Activated T-helper 2 cell treated with anti-CD3 and anti-CD28 coated beads, Interferon-gamma antibody, Interleukin-2, Interleukin-4, amounts not matched to agents 10 μg/mL and 5 μg/mL and 100 μg/mL, durations not matched to agents 14 hours and 24 hours and 36 hours (primary cell): ENCODE measurements at regions not wholly inside any gene's neighbourhood (a gene's known extent, or its start where the extent isn't known, plus 50 kb on each side); places are given as distances from the start of the nearest gene placed in this dataset.

Experiments
- DNase-seq: peaks from one replicate; pipeline ENCODE4 v3.0.0; 2021; ENCODE audit warnings: low spot score
- H3K27ac Mint-ChIP-seq: one replicate; pipeline ENCODE4 v1.8.0; 2021; ENCODE audit warnings: mixed read lengths
- H3K27me3 Mint-ChIP-seq: one replicate; pipeline ENCODE4 v1.8.0; 2021; ENCODE audit warnings: low read depth, mixed read lengths
- H3K36me3 Mint-ChIP-seq: one replicate; pipeline ENCODE4 v1.8.0; 2021; ENCODE audit warnings: low read depth, mixed read lengths
- H3K4me1 Mint-ChIP-seq: one replicate; pipeline ENCODE4 v1.8.0; 2021; ENCODE audit warnings: low read depth, mixed read lengths
- H3K4me3 Mint-ChIP-seq: one replicate; pipeline ENCODE4 v1.8.0; 2021; ENCODE audit warnings: low read depth, mild to moderate bottlenecking, moderate library complexity, mixed read lengths
- H3K9me3 Mint-ChIP-seq: one replicate; pipeline ENCODE4 v1.8.0; 2021; ENCODE audit warnings: mixed read lengths
- intact Hi-C: fragments of 100-400 bp; cut with micrococcal nuclease; formaldehyde crosslinking; loops from one replicate; pipeline ENCODE4 v1.15.1; 2023

- intact Hi-C loops = no loop called here
- H3K4me3 Mint-ChIP-seq = no peak overlapping the region
- no peak for DNase-seq
Measured at GRCh38 chr11:69357458-69358397, 63.8 kb downstream of the MYEOV start.

GRCh38 chr11:69358398-69359020 is 64.6 kb downstream of the MYEOV start:
- peaks cover 2% of the 10 kb centered on the region for H3K27me3 Mint-ChIP-seq
- H3K4me3 Mint-ChIP-seq = no peak overlapping the region
- H3K27ac Mint-ChIP-seq = no peak overlapping the region
- DNase-seq = peak; percentile 4
- no peaks in the 10 kb centered on the region for H3K9me3 Mint-ChIP-seq
- no peaks in the 10 kb centered on the region for H3K36me3 Mint-ChIP-seq
- peaks cover 2% of the 10 kb centered on the region for H3K4me1 Mint-ChIP-seq
- intact Hi-C loops = no loop called here

More at GRCh38 chr11:69357458-69358397, 63.8 kb downstream of the MYEOV start:
- Mint-ChIP-seq H3K9me3 (no peaks in the 10 kb centered on the region), H3K27me3 (peaks cover 2% of the 10 kb centered on the region), H3K27ac (no peak overlapping the region), H3K36me3 (no peaks in the 10 kb centered on the region), H3K4me1 (peaks cover 4% of the 10 kb centered on the region)

- peaks cover 2% of the 10 kb centered on the region for H3K4me1 Mint-ChIP-seq
- intact Hi-C loops = no loop called here
- no peak for DNase-seq
- H3K27ac Mint-ChIP-seq = no peak overlapping the region
- no peaks in the 10 kb centered on the region for H3K36me3 Mint-ChIP-seq
- H3K4me3 Mint-ChIP-seq = no peak overlapping the region
- H3K9me3 Mint-ChIP-seq = no peaks in the 10 kb centered on the region
- peaks cover 2% of the 10 kb centered on the region for H3K27me3 Mint-ChIP-seq
Measured at GRCh38 chr11:69359735-69360480, 66.0 kb downstream of the MYEOV start.

- no peaks in the 10 kb centered on the region for H3K9me3 Mint-ChIP-seq
- intact Hi-C loops = no loop called here
Measured at GRCh38 chr11:69360606-69361005, 66.7 kb downstream of the MYEOV start.

GRCh38 chr11:69361048-69361447 is 67.1 kb downstream of the MYEOV start:
- Mint-ChIP-seq H3K27ac (no peak overlapping the region), H3K4me1 (peaks cover 4% of the 10 kb centered on the region), H3K36me3 (no peaks in the 10 kb centered on the region), H3K4me3 (no peak overlapping the region), H3K27me3 (peaks cover 4% of the 10 kb centered on the region), H3K9me3 (no peaks in the 10 kb centered on the region)
- intact Hi-C loops = no loop called here
- DNase-seq = no peak

More at GRCh38 chr11:69360606-69361005, 66.7 kb downstream of the MYEOV start:
- Mint-ChIP-seq H3K27ac (no peak overlapping the region), H3K4me3 (no peak overlapping the region), H3K36me3 (no peaks in the 10 kb centered on the region), H3K27me3 (peaks cover 4% of the 10 kb centered on the region), H3K4me1 (peaks cover 2% of the 10 kb centered on the region)
- DNase-seq = peak; percentile 5

- no peak overlapping the region for H3K4me3 Mint-ChIP-seq
Measured at GRCh38 chr11:69361466-69361865, 67.5 kb downstream of the MYEOV start.

GRCh38 chr11:69362315-69362714 is 68.4 kb downstream of the MYEOV start:
- no peak overlapping the region for H3K27ac Mint-ChIP-seq
- DNase-seq = no peak

More at GRCh38 chr11:69361466-69361865, 67.5 kb downstream of the MYEOV start:
- Mint-ChIP-seq H3K27me3 (peaks cover 4% of the 10 kb centered on the region), H3K4me1 (peaks cover 4% of the 10 kb centered on the region), H3K36me3 (no peaks in the 10 kb centered on the region), H3K27ac (no peak overlapping the region), H3K9me3 (no peaks in the 10 kb centered on the region)
- peak; percentile 2 for DNase-seq
- intact Hi-C loops = no loop called here

GRCh38 chr11:69364921-69365320 is 71.0 kb downstream of the MYEOV start:
- Mint-ChIP-seq H3K4me3 (no peak overlapping the region), H3K4me1 (peaks cover 4% of the 10 kb centered on the region), H3K36me3 (no peaks in the 10 kb centered on the region), H3K27me3 (peaks cover 7% of the 10 kb centered on the region), H3K27ac (no peak overlapping the region), H3K9me3 (no peaks in the 10 kb centered on the region)
- DNase-seq = no peak
- intact Hi-C loops = no loop called here

More at GRCh38 chr11:69362315-69362714, 68.4 kb downstream of the MYEOV start:
- H3K4me1 Mint-ChIP-seq = peaks cover 4% of the 10 kb centered on the region
- intact Hi-C loops = no loop called here
- H3K9me3 Mint-ChIP-seq = no peaks in the 10 kb centered on the region
- no peak overlapping the region for H3K4me3 Mint-ChIP-seq
- no peaks in the 10 kb centered on the region for H3K36me3 Mint-ChIP-seq
- peaks cover 4% of the 10 kb centered on the region for H3K27me3 Mint-ChIP-seq

GRCh38 chr11:69365558-69365957 is 71.6 kb downstream of the MYEOV start:
- H3K36me3 Mint-ChIP-seq = no peaks in the 10 kb centered on the region
- H3K27me3 Mint-ChIP-seq = peaks cover 7% of the 10 kb centered on the region
- intact Hi-C loops = no loop called here
- no peaks in the 10 kb centered on the region for H3K9me3 Mint-ChIP-seq
- no peak overlapping the region for H3K27ac Mint-ChIP-seq
- H3K4me1 Mint-ChIP-seq = peaks cover 4% of the 10 kb centered on the region
- no peak for DNase-seq
- no peak overlapping the region for H3K4me3 Mint-ChIP-seq

- no peak overlapping the region for H3K27ac Mint-ChIP-seq
- peaks cover 4% of the 10 kb centered on the region for H3K4me1 Mint-ChIP-seq
- no peaks in the 10 kb centered on the region for H3K36me3 Mint-ChIP-seq
- no peak overlapping the region for H3K4me3 Mint-ChIP-seq
- intact Hi-C loops = no loop called here
- no peaks in the 10 kb centered on the region for H3K9me3 Mint-ChIP-seq
- DNase-seq = no peak
- peaks cover 7% of the 10 kb centered on the region for H3K27me3 Mint-ChIP-seq
Measured at GRCh38 chr11:69366591-69366990, 72.6 kb downstream of the MYEOV start.

- Mint-ChIP-seq H3K4me3 (no peak overlapping the region), H3K36me3 (no peaks in the 10 kb centered on the region), H3K27ac (no peak overlapping the region), H3K27me3 (peaks cover 4% of the 10 kb centered on the region), H3K4me1 (peaks cover 2% of the 10 kb centered on the region), H3K9me3 (no peaks in the 10 kb centered on the region)
- DNase-seq = peak; percentile 3
- intact Hi-C loops = no loop called here
Measured at GRCh38 chr11:69367211-69367964, 73.4 kb downstream of the MYEOV start.
